ENCODE measurements at regions not wholly inside any gene's neighbourhood (a gene's known extent, or its start where the extent isn't known, plus 50 kb on each side); places are given as distances from the start of the nearest gene placed in this dataset.

GRCh38 chr12:126506426-126507182 lies 1441.4 kb downstream of the AACS start:
- Histone ChIP-seq H3K9me2 (replicated peaks; ENCODE audit: low read length) (no peaks in the 10 kb centered on the region), H3K4me3 (ENCODE audit: low read length) (no peak overlapping the region), H3K27ac (ENCODE audit: low read length) (no peak overlapping the region), H4K20me1 (ENCODE audit: low read length) (no peaks in the 10 kb centered on the region), H3K4me2 (ENCODE audit: low read length) (no peak overlapping the region), H3K4me1 (ENCODE audit: insufficient read depth, low read length) (no peaks in the 10 kb centered on the region), H3K9me3 (ENCODE audit: low read length) (no peaks in the 10 kb centered on the region), H3K79me2 (ENCODE audit: low read length) (no peaks in the 10 kb centered on the region), H3K36me3 (ENCODE audit: low read depth, low read length) (no peaks in the 10 kb centered on the region), H3K9ac (ENCODE audit: low read length) (no peak overlapping the region), H3K27me3 (ENCODE audit: low read length) (no peaks in the 10 kb centered on the region), H2AFZ (ENCODE audit: low read length) (no peak overlapping the region), H3F3A (ENCODE audit: low read length, unreplicated experiment) (no peaks in the 10 kb centered on the region)
- ATAC-seq (no peak), DNase-seq (no peak)
- TF ChIP-seq CTCF (conservative IDR thresholded peaks at IDR 0.05; ENCODE audit: low read depth, low read length) (no peak), EZH2phosphoT487 (IDR thresholded peaks at IDR 0.05; ENCODE audit: borderline replicate concordance, low read length) (no peak), EZH2 (IDR thresholded peaks at IDR 0.05; ENCODE audit: low read length, unreplicated experiment) (no peak)
- BruUV-seq (replicated peaks), result no TSS peak
- intact Hi-C loops (cut with micrococcal nuclease), result no loop called here
- ChIA-PET POLR2A (ENCODE audit: unreplicated experiment) (no interaction called here), CTCF (no interaction called here)

DNA sequence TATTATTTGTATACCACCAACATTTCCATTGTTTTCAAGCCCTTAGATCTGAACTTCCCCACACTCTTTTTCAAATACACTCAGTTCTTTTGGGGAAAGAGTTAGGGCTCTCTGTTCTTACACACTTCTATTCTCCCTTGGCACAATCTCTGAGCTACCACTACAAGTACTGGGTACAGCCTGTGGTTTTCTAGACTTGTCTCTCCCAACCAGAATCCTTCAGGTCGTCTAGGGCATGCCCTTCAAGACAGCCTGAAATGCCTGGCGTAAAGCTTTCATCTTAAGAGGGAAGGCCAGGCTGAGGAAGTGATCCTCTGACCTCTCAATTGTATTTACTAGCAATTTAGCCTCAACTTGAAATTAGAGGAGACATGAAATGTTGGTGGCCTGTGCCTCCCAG lies 1442.0 kb downstream of the AACS start:
- Histone ChIP-seq H3K9me3 (ENCODE audit: low read length) (no peaks in the 10 kb centered on the region), H3K36me3 (ENCODE audit: low read depth, low read length) (no peaks in the 10 kb centered on the region), H3K79me2 (ENCODE audit: low read length) (no peaks in the 10 kb centered on the region), H4K20me1 (ENCODE audit: low read length) (no peaks in the 10 kb centered on the region), H3K27me3 (ENCODE audit: low read length) (no peaks in the 10 kb centered on the region), H3K27ac (ENCODE audit: low read length) (no peak overlapping the region), H3K4me1 (ENCODE audit: insufficient read depth, low read length) (no peaks in the 10 kb centered on the region), H3K4me2 (ENCODE audit: low read length) (no peak overlapping the region), H3K4me3 (ENCODE audit: low read length) (no peak overlapping the region), H2AFZ (ENCODE audit: low read length) (no peak overlapping the region), H3K9ac (ENCODE audit: low read length) (no peak overlapping the region), H3K9me2 (replicated peaks; ENCODE audit: low read length) (no peaks in the 10 kb centered on the region), H3F3A (ENCODE audit: low read length, unreplicated experiment) (no peaks in the 10 kb centered on the region)
- no TSS peak for BruUV-seq (replicated peaks)
- ATAC-seq (no peak), DNase-seq (no peak)
- intact Hi-C loops (cut with micrococcal nuclease), result no loop called here
- POLR2A ChIA-PET (ENCODE audit: unreplicated experiment), result no interaction called here
- no peak for TF ChIP-seq EZH2 (IDR thresholded peaks at IDR 0.05; ENCODE audit: low read length, unreplicated experiment)
- TF ChIP-seq EZH2phosphoT487 (IDR thresholded peaks at IDR 0.05; ENCODE audit: borderline replicate concordance, low read length), result no peak
- CTCF ChIA-PET, result no interaction called here

- H3F3A ChIP-seq (ENCODE audit: low read length, unreplicated experiment), result no peaks in the 10 kb centered on the region
- no peak overlapping the region for H3K9ac ChIP-seq (ENCODE audit: low read length)
- intact Hi-C loops (cut with micrococcal nuclease), result no loop called here
- H3K36me3 ChIP-seq (ENCODE audit: low read depth, low read length), result no peaks in the 10 kb centered on the region
- POLR2A ChIA-PET (ENCODE audit: unreplicated experiment), result no interaction called here
- H3K27ac ChIP-seq (ENCODE audit: low read length), result no peak overlapping the region
- no peaks in the 10 kb centered on the region for H3K9me3 ChIP-seq (ENCODE audit: low read length)
- H3K4me2 ChIP-seq (ENCODE audit: low read length), result no peak overlapping the region
- H3K79me2 ChIP-seq (ENCODE audit: low read length), result no peaks in the 10 kb centered on the region
- ATAC-seq (no peak), DNase-seq (no peak)
- no peaks in the 10 kb centered on the region for H4K20me1 ChIP-seq (ENCODE audit: low read length)
- no peaks in the 10 kb centered on the region for H3K9me2 ChIP-seq (replicated peaks; ENCODE audit: low read length)
- CTCF ChIA-PET, result no interaction called here
- no peak overlapping the region for H2AFZ ChIP-seq (ENCODE audit: low read length)
- no peak for TF ChIP-seq EZH2phosphoT487 (IDR thresholded peaks at IDR 0.05; ENCODE audit: borderline replicate concordance, low read length)
- no peak for TF ChIP-seq EZH2 (IDR thresholded peaks at IDR 0.05; ENCODE audit: low read length, unreplicated experiment)
- TF ChIP-seq CTCF (conservative IDR thresholded peaks at IDR 0.05; ENCODE audit: low read depth, low read length), result no peak
- H3K4me3 ChIP-seq (ENCODE audit: low read length), result no peak overlapping the region
- H3K27me3 ChIP-seq (ENCODE audit: low read length), result no peaks in the 10 kb centered on the region
- H3K4me1 ChIP-seq (ENCODE audit: insufficient read depth, low read length), result no peaks in the 10 kb centered on the region
- no TSS peak for BruUV-seq (replicated peaks)
Measured at GRCh38 chr12:126509572-126509971, 1444.3 kb downstream of the AACS start.

Measured in PC-3 (cell line).